ENCODE measurements at regions not wholly inside any gene's neighbourhood (a gene's known extent, or its start where the extent isn't known, plus 50 kb on each side); places are given as distances from the start of the nearest gene placed in this dataset.
"Not testable (repeated sequence)": the region's sequence is repeated elsewhere in the genome, so short reads cannot be mapped to it uniquely, and the experiment has no call there.

DNA sequence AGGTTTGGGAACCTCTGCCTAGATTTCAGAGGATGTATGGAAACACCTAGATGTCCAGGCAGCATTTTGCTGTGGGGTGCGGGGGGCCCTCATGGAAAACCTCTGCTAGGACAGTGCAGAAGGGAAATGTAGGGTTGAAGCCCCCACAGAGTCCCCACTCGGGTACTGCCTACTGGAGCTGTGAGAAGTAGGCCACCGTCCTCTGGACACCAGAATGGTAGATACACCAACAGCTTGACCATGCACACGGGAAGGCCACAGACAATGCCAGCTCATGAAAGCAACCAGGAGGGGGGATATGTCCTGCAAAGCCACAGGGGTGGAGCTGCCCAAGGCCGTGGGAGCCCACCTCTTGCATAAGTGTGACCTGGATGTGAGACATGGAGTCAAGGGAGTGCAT is 1336.5 kb downstream of the SPATA31A7 start:
- H3K4me3 Mint-ChIP-seq; H3K4me1 Mint-ChIP-seq; ATAC-seq (ENCODE audit: low read depth); H3K27me3 Mint-ChIP-seq; POLR2A ChIA-PET; H3K9me3 ChIP-seq (ENCODE audit: control extremely low read depth in 1 of 3, control insufficient read depth in 2 of 3, insufficient read depth in 1 of 3, low read length in 2 of 3); H3K9ac ChIP-seq (ENCODE audit: low read length); DNase-seq; H3K9me3 Mint-ChIP-seq (ENCODE audit: insufficient read depth); H3K4me1 ChIP-seq (ENCODE audit: control insufficient read depth in 2 of 2, insufficient read depth in 2 of 2, low read length in 2 of 2); H3K36me3 ChIP-seq (replicated peaks in 1 of 2; ENCODE audit: control extremely low read depth in 1 of 2, control insufficient read depth in 1 of 2, extremely low read depth in 1 of 2, insufficient read depth in 2 of 2, low read length in 1 of 2); H3K27ac Mint-ChIP-seq; H4K20me1 ChIP-seq (ENCODE audit: control insufficient read depth, insufficient read depth, low read length, poor library complexity, severe bottlenecking); intact Hi-C loops (cut with micrococcal nuclease); H3K79me2 ChIP-seq (ENCODE audit: control insufficient read depth, insufficient read depth, low read length); H3K27ac ChIP-seq (ENCODE audit: low read length in 2 of 2); H3K4me3 ChIP-seq (ENCODE audit: control extremely low read depth in 1 of 5, extremely low read depth in 1 of 5, insufficient read depth in 1 of 5, low read depth in 2 of 5, low read length in 4 of 5); H3K4me2 ChIP-seq (replicated peaks; ENCODE audit: low read depth, low read length, poor library complexity, severe bottlenecking); H2AFZ ChIP-seq (ENCODE audit: insufficient read depth, low read depth, low read length, poor library complexity, severe bottlenecking); CTCF ChIA-PET; H3K27me3 ChIP-seq (replicated peaks in 1 of 4; ENCODE audit: control extremely low read depth in 1 of 4, control insufficient read depth in 3 of 4, insufficient read depth in 4 of 4, low read length in 3 of 4): not testable (repeated sequence)
- WGBS (ENCODE audit: insufficient coverage) = no CpG with 5 or more reads among the region's 5 CpGs

DNA sequence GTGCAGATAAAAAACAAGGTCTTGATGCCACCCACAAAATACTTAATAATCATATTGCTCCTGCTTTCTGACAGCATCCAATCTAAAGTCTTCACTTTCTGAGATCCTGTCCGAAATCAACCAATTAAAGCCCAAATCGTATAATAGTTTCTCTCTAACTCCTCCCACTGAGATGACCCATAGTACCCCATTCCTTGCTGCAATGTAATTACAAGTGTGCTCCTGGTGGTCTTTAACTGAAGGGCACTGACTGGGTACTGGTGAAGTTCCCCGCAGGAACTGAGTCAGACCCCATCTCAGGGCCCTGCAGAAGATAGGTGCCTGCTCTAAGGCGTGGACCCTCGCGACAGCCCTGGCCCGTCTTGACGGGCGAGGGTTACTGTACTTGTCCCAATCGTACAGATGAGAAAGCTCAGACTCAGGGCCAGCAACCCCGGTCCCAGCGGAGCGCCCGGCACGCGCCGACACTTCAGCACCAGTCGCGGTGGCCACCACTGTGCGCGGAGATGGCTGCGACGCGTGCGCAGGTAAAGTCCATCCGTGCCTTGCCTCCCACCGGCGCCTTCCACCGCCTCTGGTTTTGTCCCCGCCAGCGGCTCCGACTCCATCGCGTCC is 1342.4 kb downstream of the SPATA31A7 start:
- H3K4me2 ChIP-seq (replicated peaks; ENCODE audit: low read depth, low read length, poor library complexity, severe bottlenecking); H3K9ac ChIP-seq (ENCODE audit: low read length); H3K4me1 ChIP-seq (ENCODE audit: control insufficient read depth in 2 of 2, insufficient read depth in 2 of 2, low read length in 2 of 2); H4K20me1 ChIP-seq (ENCODE audit: control insufficient read depth, insufficient read depth, low read length, poor library complexity, severe bottlenecking); H3K9me3 Mint-ChIP-seq (ENCODE audit: insufficient read depth); intact Hi-C loops (cut with micrococcal nuclease); H3K36me3 ChIP-seq (replicated peaks in 1 of 2; ENCODE audit: control extremely low read depth in 1 of 2, control insufficient read depth in 1 of 2, extremely low read depth in 1 of 2, insufficient read depth in 2 of 2, low read length in 1 of 2); DNase-seq; H3K27me3 ChIP-seq (replicated peaks in 1 of 4; ENCODE audit: control extremely low read depth in 1 of 4, control insufficient read depth in 3 of 4, insufficient read depth in 4 of 4, low read length in 3 of 4); H3K4me3 ChIP-seq (ENCODE audit: control extremely low read depth in 1 of 5, extremely low read depth in 1 of 5, insufficient read depth in 1 of 5, low read depth in 2 of 5, low read length in 4 of 5); H2AFZ ChIP-seq (ENCODE audit: insufficient read depth, low read depth, low read length, poor library complexity, severe bottlenecking); H3K4me1 Mint-ChIP-seq; H3K79me2 ChIP-seq (ENCODE audit: control insufficient read depth, insufficient read depth, low read length); POLR2A ChIA-PET; H3K27me3 Mint-ChIP-seq; CTCF ChIA-PET; H3K9me3 ChIP-seq (ENCODE audit: control extremely low read depth in 1 of 3, control insufficient read depth in 2 of 3, insufficient read depth in 1 of 3, low read length in 2 of 3); H3K27ac ChIP-seq (ENCODE audit: low read length in 2 of 2): not testable (repeated sequence)
- Mint-ChIP-seq H3K27ac (peak overlapping the region; percentile 94), H3K4me3 (peak overlapping the region; percentile 89)
- WGBS (ENCODE audit: insufficient coverage) = no CpG with 5 or more reads among the region's 34 CpGs
- peak; percentile 45 for ATAC-seq (ENCODE audit: low read depth)

DNA sequence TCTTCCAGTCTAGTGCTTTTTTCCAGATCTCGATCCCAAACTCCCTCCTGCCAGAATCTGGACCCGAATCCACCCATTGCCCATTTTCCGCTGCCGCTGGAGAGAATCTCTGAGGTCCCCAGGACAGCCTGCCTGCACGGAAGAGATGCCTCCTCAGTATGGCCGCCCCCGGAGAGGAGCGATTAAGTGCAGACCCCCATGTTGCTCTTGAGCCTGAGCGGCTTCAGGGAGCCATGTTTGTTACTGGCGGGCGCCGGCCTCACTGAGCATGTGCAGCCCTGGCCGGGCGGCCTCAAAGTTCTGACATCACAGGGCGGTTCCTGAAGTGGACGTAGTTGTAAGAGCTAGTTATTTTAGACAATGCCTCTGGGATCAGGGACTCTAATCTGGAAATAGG is 1342.9 kb downstream of the SPATA31A7 start:
- H3K27me3 ChIP-seq (replicated peaks in 1 of 4; ENCODE audit: control extremely low read depth in 1 of 4, control insufficient read depth in 3 of 4, insufficient read depth in 4 of 4, low read length in 3 of 4); H4K20me1 ChIP-seq (ENCODE audit: control insufficient read depth, insufficient read depth, low read length, poor library complexity, severe bottlenecking); H3K36me3 ChIP-seq (replicated peaks in 1 of 2; ENCODE audit: control extremely low read depth in 1 of 2, control insufficient read depth in 1 of 2, extremely low read depth in 1 of 2, insufficient read depth in 2 of 2, low read length in 1 of 2); DNase-seq; intact Hi-C loops (cut with micrococcal nuclease); POLR2A ChIA-PET; H3K9me3 ChIP-seq (ENCODE audit: control extremely low read depth in 1 of 3, control insufficient read depth in 2 of 3, insufficient read depth in 1 of 3, low read length in 2 of 3); ATAC-seq (ENCODE audit: low read depth); H3K79me2 ChIP-seq (ENCODE audit: control insufficient read depth, insufficient read depth, low read length); H3K27ac ChIP-seq (ENCODE audit: low read length in 2 of 2); H3K27me3 Mint-ChIP-seq; CTCF ChIA-PET; H3K9ac ChIP-seq (ENCODE audit: low read length); H3K4me1 ChIP-seq (ENCODE audit: control insufficient read depth in 2 of 2, insufficient read depth in 2 of 2, low read length in 2 of 2); H3K9me3 Mint-ChIP-seq (ENCODE audit: insufficient read depth); H3K4me1 Mint-ChIP-seq; H2AFZ ChIP-seq (ENCODE audit: insufficient read depth, low read depth, low read length, poor library complexity, severe bottlenecking); H3K4me2 ChIP-seq (replicated peaks; ENCODE audit: low read depth, low read length, poor library complexity, severe bottlenecking); H3K4me3 ChIP-seq (ENCODE audit: control extremely low read depth in 1 of 5, extremely low read depth in 1 of 5, insufficient read depth in 1 of 5, low read depth in 2 of 5, low read length in 4 of 5): not testable (repeated sequence)
- peak overlapping the region; percentile 94 for H3K27ac Mint-ChIP-seq
- no CpG with 5 or more reads among the region's 16 CpGs for WGBS (ENCODE audit: insufficient coverage)
- peak overlapping the region; percentile 89 for H3K4me3 Mint-ChIP-seq
